ENCODE measurements at regions not wholly inside any gene's neighbourhood (a gene's known extent, or its start where the extent isn't known, plus 50 kb on each side); places are given as distances from the start of the nearest gene placed in this dataset.

- ATAC-seq, result no peak
- Histone ChIP-seq H3K4me1 (ENCODE audit: control insufficient read depth in 2 of 2, insufficient read depth in 2 of 2, low read length in 2 of 2) (no peaks in the 10 kb centered on the region), H3K36me3 (ENCODE audit: control insufficient read depth in 2 of 3, insufficient read depth in 3 of 3, low read length in 3 of 3) (no peaks in the 10 kb centered on the region), H3K4me3 (ENCODE audit: low read length) (no peak overlapping the region), H3K27me3 (ENCODE audit: control insufficient read depth in 2 of 2, insufficient read depth in 2 of 2, low read length in 2 of 2) (no peaks in the 10 kb centered on the region), H3K27ac (ENCODE audit: low read depth, low read length) (no peak overlapping the region), H3K9me3 (ENCODE audit: control insufficient read depth in 2 of 3, low read length in 3 of 3) (no peaks in the 10 kb centered on the region)
- intact Hi-C loops (cut with micrococcal nuclease), result no loop called here
- DNase-seq, result no peak
- no peak overlapping the region for H3K4me3 Mint-ChIP-seq
- ChIA-PET POLR2A (interaction anchor here (0.6 kb wide), 1 partner anchor 99 kb away, joined by 3 read pairs; no protein-coding TSS in a partner anchor), CTCF (no interaction called here)
- peaks cover 0 to 1% (median 0%) of the 10 kb centered on the region in 7 donors for H3K4me1 Mint-ChIP-seq
- peaks cover 0 to 12% (median 3%) of the 10 kb centered on the region in 5 donors for H3K27me3 Mint-ChIP-seq
- no peak overlapping the region for H3K27ac Mint-ChIP-seq
- H3K36me3 Mint-ChIP-seq, result no peaks in the 10 kb centered on the region
- peaks cover 0 to 5% (median 0%) of the 10 kb centered on the region in 11 donors for H3K9me3 Mint-ChIP-seq
These were observed 245.5 kb upstream of the COPS8 start for GRCh38 chr2:236840215-236840614.

- H3K27me3 Mint-ChIP-seq, result peaks cover 0 to 12% (median 5%) of the 10 kb centered on the region in 5 donors
- H3K9me3 ChIP-seq (ENCODE audit: control insufficient read depth in 2 of 3, low read length in 3 of 3), result no peaks in the 10 kb centered on the region
- no peaks in the 10 kb centered on the region for H3K36me3 ChIP-seq (ENCODE audit: control insufficient read depth in 2 of 3, insufficient read depth in 3 of 3, low read length in 3 of 3)
- no peak overlapping the region for H3K27ac ChIP-seq (ENCODE audit: low read depth, low read length)
- no peak overlapping the region for H3K4me3 ChIP-seq (ENCODE audit: low read length)
- H3K4me3 Mint-ChIP-seq, result no peak overlapping the region
- H3K4me1 Mint-ChIP-seq, result peaks cover 0 to 1% (median 0%) of the 10 kb centered on the region in 7 donors
- no peaks in the 10 kb centered on the region for H3K36me3 Mint-ChIP-seq
- peaks cover 0 to 5% (median 0%) of the 10 kb centered on the region in 11 donors for H3K9me3 Mint-ChIP-seq
- ChIA-PET POLR2A (no interaction called here), CTCF (no interaction called here)
- ATAC-seq (no peak), DNase-seq (no peak)
- intact Hi-C loops (cut with micrococcal nuclease), result no loop called here
- no peaks in the 10 kb centered on the region for H3K27me3 ChIP-seq (ENCODE audit: control insufficient read depth in 2 of 2, insufficient read depth in 2 of 2, low read length in 2 of 2)
- no peaks in the 10 kb centered on the region for H3K4me1 ChIP-seq (ENCODE audit: control insufficient read depth in 2 of 2, insufficient read depth in 2 of 2, low read length in 2 of 2)
- H3K27ac Mint-ChIP-seq, result no peak overlapping the region
These were observed 244.8 kb upstream of the COPS8 start for GRCh38 chr2:236840857-236841256.

GRCh38 chr2:236841389-236841788 is 244.3 kb upstream of the COPS8 start:
- Mint-ChIP-seq H3K9me3 (peaks cover 0 to 2% (median 0%) of the 10 kb centered on the region in 11 donors), H3K4me1 (peaks cover 0 to 1% (median 0%) of the 10 kb centered on the region in 7 donors), H3K27ac (no peak overlapping the region), H3K36me3 (no peaks in the 10 kb centered on the region), H3K4me3 (no peak overlapping the region), H3K27me3 (peaks cover 0 to 12% (median 5%) of the 10 kb centered on the region in 5 donors)
- Histone ChIP-seq H3K36me3 (ENCODE audit: control insufficient read depth in 2 of 3, insufficient read depth in 3 of 3, low read length in 3 of 3) (no peaks in the 10 kb centered on the region), H3K27me3 (ENCODE audit: control insufficient read depth in 2 of 2, insufficient read depth in 2 of 2, low read length in 2 of 2) (no peaks in the 10 kb centered on the region), H3K27ac (ENCODE audit: low read depth, low read length) (no peak overlapping the region), H3K4me3 (ENCODE audit: low read length) (no peak overlapping the region), H3K9me3 (ENCODE audit: control insufficient read depth in 2 of 3, low read length in 3 of 3) (no peaks in the 10 kb centered on the region), H3K4me1 (ENCODE audit: control insufficient read depth in 2 of 2, insufficient read depth in 2 of 2, low read length in 2 of 2) (no peaks in the 10 kb centered on the region)
- ChIA-PET POLR2A (no interaction called here), CTCF (interaction anchor here (0.5 kb wide), 1 partner anchor 47 kb away, joined by 3 read pairs; no protein-coding TSS in a partner anchor)
- DNase-seq, result no peak
- ATAC-seq, result no peak
- intact Hi-C loops (cut with micrococcal nuclease), result no loop called here

GRCh38 chr2:236843161-236843968 is 242.3 kb upstream of the COPS8 start:
- intact Hi-C loops (cut with micrococcal nuclease), result no loop called here
- CTCF ChIA-PET, result no interaction called here
- Histone ChIP-seq H3K27me3 (ENCODE audit: control insufficient read depth in 2 of 2, insufficient read depth in 2 of 2, low read length in 2 of 2) (no peaks in the 10 kb centered on the region), H3K27ac (ENCODE audit: low read depth, low read length) (no peak overlapping the region), H3K9me3 (ENCODE audit: control insufficient read depth in 2 of 3, low read length in 3 of 3) (no peaks in the 10 kb centered on the region), H3K4me1 (ENCODE audit: control insufficient read depth in 2 of 2, insufficient read depth in 2 of 2, low read length in 2 of 2) (no peaks in the 10 kb centered on the region), H3K36me3 (ENCODE audit: control insufficient read depth in 2 of 3, insufficient read depth in 3 of 3, low read length in 3 of 3) (no peaks in the 10 kb centered on the region), H3K4me3 (ENCODE audit: low read length) (no peak overlapping the region)
- H3K4me3 Mint-ChIP-seq, result no peak overlapping the region
- H3K36me3 Mint-ChIP-seq, result no peaks in the 10 kb centered on the region
- no peak for ATAC-seq
- peaks cover 0 to 2% (median 0%) of the 10 kb centered on the region in 11 donors for H3K9me3 Mint-ChIP-seq
- POLR2A ChIA-PET, result no interaction called here
- H3K27me3 Mint-ChIP-seq, result peaks cover 0 to 12% (median 0%) of the 10 kb centered on the region in 5 donors
- H3K27ac Mint-ChIP-seq, result peak overlapping the region in 1 of 9 donors; percentile 26
- DNase-seq, result no peak
- no peaks in the 10 kb centered on the region for H3K4me1 Mint-ChIP-seq

- H3K27me3 ChIP-seq (ENCODE audit: control insufficient read depth in 2 of 2, insufficient read depth in 2 of 2, low read length in 2 of 2), result no peaks in the 10 kb centered on the region
- Mint-ChIP-seq H3K27me3 (peaks cover 0 to 12% (median 0%) of the 10 kb centered on the region in 5 donors), H3K9me3 (peaks cover 0 to 2% (median 0%) of the 10 kb centered on the region in 11 donors), H3K27ac (no peak overlapping the region), H3K4me1 (no peaks in the 10 kb centered on the region), H3K4me3 (no peak overlapping the region), H3K36me3 (no peaks in the 10 kb centered on the region)
- no peak overlapping the region for H3K4me3 ChIP-seq (ENCODE audit: low read length)
- POLR2A ChIA-PET, result no interaction called here
- ATAC-seq (no peak), DNase-seq (no peak)
- no peak overlapping the region for H3K27ac ChIP-seq (ENCODE audit: low read depth, low read length)
- H3K4me1 ChIP-seq (ENCODE audit: control insufficient read depth in 2 of 2, insufficient read depth in 2 of 2, low read length in 2 of 2), result no peaks in the 10 kb centered on the region
- H3K36me3 ChIP-seq (ENCODE audit: control insufficient read depth in 2 of 3, insufficient read depth in 3 of 3, low read length in 3 of 3), result no peaks in the 10 kb centered on the region
- H3K9me3 ChIP-seq (ENCODE audit: control insufficient read depth in 2 of 3, low read length in 3 of 3), result no peaks in the 10 kb centered on the region
- intact Hi-C loops (cut with micrococcal nuclease), result no loop called here
- CTCF ChIA-PET, result no interaction called here
These were observed 241.0 kb upstream of the COPS8 start for GRCh38 chr2:236844711-236845110.

- H3K9me3 ChIP-seq (ENCODE audit: control insufficient read depth in 2 of 3, low read length in 3 of 3), result no peaks in the 10 kb centered on the region
- Mint-ChIP-seq H3K27me3 (peaks cover 0 to 9% (median 0%) of the 10 kb centered on the region in 5 donors), H3K27ac (no peak overlapping the region), H3K9me3 (peaks cover 0 to 2% (median 0%) of the 10 kb centered on the region in 11 donors), H3K36me3 (no peaks in the 10 kb centered on the region), H3K4me3 (peak overlapping the region in 1 of 10 donors; percentile 30), H3K4me1 (no peaks in the 10 kb centered on the region)
- no peak for ATAC-seq
- H3K4me1 ChIP-seq (ENCODE audit: control insufficient read depth in 2 of 2, insufficient read depth in 2 of 2, low read length in 2 of 2), result no peaks in the 10 kb centered on the region
- CTCF ChIA-PET, result no interaction called here
- no peak overlapping the region for H3K4me3 ChIP-seq (ENCODE audit: low read length)
- no peaks in the 10 kb centered on the region for H3K36me3 ChIP-seq (ENCODE audit: control insufficient read depth in 2 of 3, insufficient read depth in 3 of 3, low read length in 3 of 3)
- H3K27me3 ChIP-seq (ENCODE audit: control insufficient read depth in 2 of 2, insufficient read depth in 2 of 2, low read length in 2 of 2), result no peaks in the 10 kb centered on the region
- intact Hi-C loops (cut with micrococcal nuclease), result no loop called here
- no peak overlapping the region for H3K27ac ChIP-seq (ENCODE audit: low read depth, low read length)
- no peak for DNase-seq
- POLR2A ChIA-PET, result no interaction called here
These were observed 238.7 kb upstream of the COPS8 start for GRCh38 chr2:236847023-236847422.
